ENCODE measurements at regions not wholly inside any gene's neighbourhood (a gene's known extent, or its start where the extent isn't known, plus 50 kb on each side); places are given as distances from the start of the nearest gene placed in this dataset.

- Mint-ChIP-seq H3K4me1 (ENCODE audit: low read depth, unreplicated experiment) (no peaks in the 10 kb centered on the region), H3K9me3 (ENCODE audit: unreplicated experiment) (no peaks in the 10 kb centered on the region), H3K27me3 (ENCODE audit: low read depth, unreplicated experiment) (no peaks in the 10 kb centered on the region), H3K36me3 (ENCODE audit: low read depth, unreplicated experiment) (no peaks in the 10 kb centered on the region), H3K4me3 (ENCODE audit: unreplicated experiment) (no peak overlapping the region), H3K27ac (ENCODE audit: unreplicated experiment) (no peak overlapping the region)
- Histone ChIP-seq H3K9me3 (ENCODE audit: insufficient read depth, low read depth, low read length) (no peaks in the 10 kb centered on the region), H3K27ac (ENCODE audit: low read depth, low read length) (no peak overlapping the region), H3K4me1 (ENCODE audit: insufficient read depth, low read length) (no peaks in the 10 kb centered on the region), H3K36me3 (ENCODE audit: insufficient read depth, low read length) (no peaks in the 10 kb centered on the region), H3K4me3 (ENCODE audit: insufficient read depth, low read depth, low read length) (no peak overlapping the region), H3K4me2 (ENCODE audit: low read length) (no peak overlapping the region), H2AFZ (ENCODE audit: low read depth, low read length) (no peak overlapping the region), H4K20me1 (ENCODE audit: insufficient read depth, low read length) (no peaks in the 10 kb centered on the region), H3K79me2 (ENCODE audit: insufficient read depth, low read length) (no peaks in the 10 kb centered on the region), H3K27me3 (ENCODE audit: insufficient read depth, low read length) (no peaks in the 10 kb centered on the region), H3K9ac (ENCODE audit: low read length) (no peak overlapping the region)
- TF ChIP-seq EZH2 (IDR thresholded peaks at IDR 0.05; ENCODE audit: insufficient read depth, low read length) (no peak), CTCF (IDR thresholded peaks at IDR 0.05; ENCODE audit: insufficient read depth, low read depth, low read length) (no peak)
- no peak for FAIRE-seq
- no peak for DNase-seq (ENCODE audit: low read depth)
Observed at GRCh38 chr3:146903927-146904326, 298.8 kb upstream of the PLSCR5 start.

GRCh38 chr3:146899171-146899570 lies 294.0 kb upstream of the PLSCR5 start:
- no peak overlapping the region for H3K9ac ChIP-seq (ENCODE audit: low read length)
- FAIRE-seq (no peak), DNase-seq (ENCODE audit: low read depth) (no peak)
- H3K27ac ChIP-seq (ENCODE audit: low read depth, low read length) = no peak overlapping the region
- no peak overlapping the region for H3K4me3 Mint-ChIP-seq (ENCODE audit: unreplicated experiment)
- no peaks in the 10 kb centered on the region for H3K27me3 ChIP-seq (ENCODE audit: insufficient read depth, low read length)
- H4K20me1 ChIP-seq (ENCODE audit: insufficient read depth, low read length) = no peaks in the 10 kb centered on the region
- TF ChIP-seq CTCF (IDR thresholded peaks at IDR 0.05; ENCODE audit: insufficient read depth, low read depth, low read length) = no peak
- no peak for TF ChIP-seq EZH2 (IDR thresholded peaks at IDR 0.05; ENCODE audit: insufficient read depth, low read length)
- no peaks in the 10 kb centered on the region for H3K79me2 ChIP-seq (ENCODE audit: insufficient read depth, low read length)
- H3K9me3 Mint-ChIP-seq (ENCODE audit: unreplicated experiment) = no peaks in the 10 kb centered on the region
- H2AFZ ChIP-seq (ENCODE audit: low read depth, low read length) = no peak overlapping the region
- H3K4me3 ChIP-seq (ENCODE audit: insufficient read depth, low read depth, low read length) = no peak overlapping the region
- no peaks in the 10 kb centered on the region for H3K36me3 ChIP-seq (ENCODE audit: insufficient read depth, low read length)
- no peaks in the 10 kb centered on the region for H3K4me1 ChIP-seq (ENCODE audit: insufficient read depth, low read length)
- no peak overlapping the region for H3K27ac Mint-ChIP-seq (ENCODE audit: unreplicated experiment)
- peaks cover 2% of the 10 kb centered on the region for H3K4me1 Mint-ChIP-seq (ENCODE audit: low read depth, unreplicated experiment)
- H3K36me3 Mint-ChIP-seq (ENCODE audit: low read depth, unreplicated experiment) = no peaks in the 10 kb centered on the region
- no peaks in the 10 kb centered on the region for H3K27me3 Mint-ChIP-seq (ENCODE audit: low read depth, unreplicated experiment)
- no peaks in the 10 kb centered on the region for H3K9me3 ChIP-seq (ENCODE audit: insufficient read depth, low read depth, low read length)
- H3K4me2 ChIP-seq (ENCODE audit: low read length) = no peak overlapping the region

GRCh38 chr3:146896711-146897110 lies 291.6 kb upstream of the PLSCR5 start:
- FAIRE-seq = no peak
- no peaks in the 10 kb centered on the region for H3K9me3 Mint-ChIP-seq (ENCODE audit: unreplicated experiment)
- H2AFZ ChIP-seq (ENCODE audit: low read depth, low read length) = no peak overlapping the region

More at GRCh38 chr3:146896711-146897110, 291.6 kb upstream of the PLSCR5 start:
- H3K36me3 Mint-ChIP-seq (ENCODE audit: low read depth, unreplicated experiment) = no peaks in the 10 kb centered on the region
- TF ChIP-seq EZH2 (IDR thresholded peaks at IDR 0.05; ENCODE audit: insufficient read depth, low read length) = no peak
- TF ChIP-seq CTCF (IDR thresholded peaks at IDR 0.05; ENCODE audit: insufficient read depth, low read depth, low read length) = no peak
- no peak overlapping the region for H3K27ac Mint-ChIP-seq (ENCODE audit: unreplicated experiment)
- Histone ChIP-seq H3K9ac (ENCODE audit: low read length) (no peak overlapping the region), H3K4me3 (ENCODE audit: insufficient read depth, low read depth, low read length) (no peak overlapping the region), H3K4me1 (ENCODE audit: insufficient read depth, low read length) (no peaks in the 10 kb centered on the region), H3K36me3 (ENCODE audit: insufficient read depth, low read length) (no peaks in the 10 kb centered on the region), H3K79me2 (ENCODE audit: insufficient read depth, low read length) (no peaks in the 10 kb centered on the region), H3K27ac (ENCODE audit: low read depth, low read length) (no peak overlapping the region), H3K27me3 (ENCODE audit: insufficient read depth, low read length) (no peaks in the 10 kb centered on the region), H3K9me3 (ENCODE audit: insufficient read depth, low read depth, low read length) (no peaks in the 10 kb centered on the region), H4K20me1 (ENCODE audit: insufficient read depth, low read length) (no peaks in the 10 kb centered on the region), H3K4me2 (ENCODE audit: low read length) (no peak overlapping the region)
- H3K4me1 Mint-ChIP-seq (ENCODE audit: low read depth, unreplicated experiment) = peaks cover 2% of the 10 kb centered on the region
- no peak for DNase-seq (ENCODE audit: low read depth)
- no peak overlapping the region for H3K4me3 Mint-ChIP-seq (ENCODE audit: unreplicated experiment)
- no peaks in the 10 kb centered on the region for H3K27me3 Mint-ChIP-seq (ENCODE audit: low read depth, unreplicated experiment)
